Femur (tissue), 1 donor: ENCODE measurements at regions not wholly inside any gene's neighbourhood (a gene's known extent, or its start where the extent isn't known, plus 50 kb on each side); places are given as distances from the start of the nearest gene placed in this dataset.
"Not testable (repeated sequence)": the region's sequence is repeated elsewhere in the genome, so short reads cannot be mapped to it uniquely, and the experiment has no call there.

Experiments
- DNase-seq: peaks from one replicate; pipeline ENCODE4 v3.0.0-alpha.2; 2017

GRCh38 chr7:12893292-12893691 lies 205.9 kb downstream of the ARL4A start:
- DNase-seq: no peak

- DNase-seq: no peak
Measured at GRCh38 chr7:12895296-12895695, 207.9 kb downstream of the ARL4A start.

GRCh38 chr7:12896316-12896715 lies 208.9 kb downstream of the ARL4A start:
- no peak for DNase-seq

- no peak for DNase-seq
Measured at GRCh38 chr7:12898004-12898403, 210.6 kb downstream of the ARL4A start.

GRCh38 chr7:12898620-12899019 lies 211.2 kb downstream of the ARL4A start:
- no peak for DNase-seq

- no peak for DNase-seq
Measured at GRCh38 chr7:12905671-12906070, 218.2 kb downstream of the ARL4A start.

GRCh38 chr7:12907774-12908173 lies 220.3 kb downstream of the ARL4A start:
- no peak for DNase-seq

GRCh38 chr7:12909483-12909882 lies 222.1 kb downstream of the ARL4A start:
- no peak for DNase-seq

- DNase-seq: no peak
Measured at GRCh38 chr7:12911053-12911452, 223.6 kb downstream of the ARL4A start.

- no peak for DNase-seq
Measured at GRCh38 chr7:12913002-12913401, 225.6 kb downstream of the ARL4A start.

- no peak for DNase-seq
Measured at GRCh38 chr7:12917801-12918200, 230.4 kb downstream of the ARL4A start.

- DNase-seq: no peak
Measured at GRCh38 chr7:12921751-12922345, 234.4 kb downstream of the ARL4A start.

GRCh38 chr7:12923971-12924370 lies 236.5 kb downstream of the ARL4A start:
- DNase-seq: no peak

GRCh38 chr7:12926206-12926605 lies 238.8 kb downstream of the ARL4A start:
- no peak for DNase-seq

GRCh38 chr7:12927635-12928434 lies 240.4 kb downstream of the ARL4A start:
- no peak for DNase-seq

- no peak for DNase-seq
Measured at GRCh38 chr7:12929476-12930140, 242.2 kb downstream of the ARL4A start.

- DNase-seq: no peak
Measured at GRCh38 chr7:12930534-12930933, 243.1 kb downstream of the ARL4A start.

GRCh38 chr7:12931465-12931864 lies 244.0 kb downstream of the ARL4A start:
- DNase-seq: not testable (repeated sequence)

GRCh38 chr7:12939694-12940093 lies 252.3 kb downstream of the ARL4A start:
- no peak for DNase-seq

GRCh38 chr7:12941512-12941911 lies 254.1 kb downstream of the ARL4A start:
- DNase-seq: no peak

- DNase-seq: no peak
Measured at GRCh38 chr7:12942609-12943008, 255.2 kb downstream of the ARL4A start.

GRCh38 chr7:12943781-12944180 lies 256.3 kb downstream of the ARL4A start:
- no peak for DNase-seq

GRCh38 chr7:12945901-12946300 lies 258.5 kb downstream of the ARL4A start:
- DNase-seq: no peak

- no peak for DNase-seq
Measured at GRCh38 chr7:12947465-12947864, 260.0 kb downstream of the ARL4A start.
